AG08396 (cell line): ENCODE measurements at regions not wholly inside any gene's neighbourhood (a gene's known extent, or its start where the extent isn't known, plus 50 kb on each side); places are given as distances from the start of the nearest gene placed in this dataset.
"Not testable (repeated sequence)": the region's sequence is repeated elsewhere in the genome, so short reads cannot be mapped to it uniquely, and the experiment has no call there.

ENCODE experiments used
- DNase-seq: peaks from one replicate; pipeline ENCODE4 v3.0.0; 2012; ENCODE audit warnings: low spot score, mixed read lengths

- DNase-seq: no peak
Measured at GRCh38 chr14:24744641-24745040, 110.7 kb upstream of the GZMB start.

DNA sequence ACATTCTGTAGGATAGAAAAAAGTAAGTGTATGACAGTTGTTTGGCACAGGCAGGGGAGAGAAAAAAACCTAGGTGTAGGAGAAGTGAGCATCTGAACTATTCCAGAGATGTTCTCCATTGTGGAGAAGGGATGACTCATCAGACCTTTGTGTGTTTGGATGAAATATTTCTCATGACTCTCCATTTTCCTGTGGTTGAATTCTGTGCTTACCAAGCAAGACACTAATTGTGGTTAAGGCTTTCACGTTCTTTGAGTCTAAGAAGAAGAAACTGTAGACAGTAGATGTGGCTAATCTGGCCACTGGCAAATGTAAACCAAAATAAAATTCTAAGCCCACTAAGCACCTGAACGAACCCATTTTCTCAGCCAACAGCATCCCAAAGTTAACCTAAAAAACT lies 107.9 kb upstream of the GZMB start:
- peak; percentile 4 for DNase-seq

GRCh38 chr14:24735984-24736630 lies 102.1 kb upstream of the GZMB start:
- no peak for DNase-seq

GRCh38 chr14:24734917-24735500 lies 101.0 kb upstream of the GZMB start:
- DNase-seq: peak; percentile 32

DNA sequence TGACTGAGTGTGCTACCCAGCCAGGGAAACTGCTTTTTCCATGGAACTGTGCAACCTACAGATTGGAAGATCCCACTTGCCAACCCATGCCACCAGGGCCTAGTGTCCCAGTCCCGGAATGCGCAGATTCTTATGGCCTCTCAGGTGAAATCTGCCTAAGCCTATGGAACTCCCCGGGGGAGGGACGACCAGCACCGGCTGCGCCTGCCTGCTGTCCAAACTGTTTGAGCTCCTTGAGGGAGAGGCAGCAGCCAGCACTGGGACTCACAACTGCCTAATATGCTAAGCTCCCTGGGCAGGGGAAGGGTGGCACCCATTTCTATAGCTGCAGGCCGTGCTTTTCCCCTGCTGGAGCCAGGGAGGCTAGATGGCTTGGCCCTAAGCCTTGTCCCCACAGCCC lies 92.5 kb upstream of the GZMB start:
- DNase-seq: no peak

DNA sequence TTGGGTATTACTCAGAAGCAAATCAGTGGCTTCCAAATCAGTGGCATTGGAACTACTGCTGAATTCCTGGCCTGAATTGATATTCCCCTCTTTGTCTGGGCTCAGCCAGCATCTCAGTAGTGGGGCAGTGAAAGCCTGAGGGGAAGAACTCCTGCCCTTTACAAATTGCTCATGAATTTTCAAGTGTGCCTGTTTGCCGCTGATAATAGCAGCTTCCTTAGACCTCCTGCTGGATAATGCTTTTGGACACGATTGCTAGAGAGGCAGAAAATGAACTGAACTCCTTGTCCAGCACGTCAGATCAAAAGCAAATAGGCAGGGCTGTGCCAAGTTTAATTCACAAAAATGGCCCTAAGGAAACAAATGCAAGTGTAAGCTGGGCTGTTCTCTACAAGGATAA lies 91.3 kb upstream of the GZMB start:
- DNase-seq: no peak

DNA sequence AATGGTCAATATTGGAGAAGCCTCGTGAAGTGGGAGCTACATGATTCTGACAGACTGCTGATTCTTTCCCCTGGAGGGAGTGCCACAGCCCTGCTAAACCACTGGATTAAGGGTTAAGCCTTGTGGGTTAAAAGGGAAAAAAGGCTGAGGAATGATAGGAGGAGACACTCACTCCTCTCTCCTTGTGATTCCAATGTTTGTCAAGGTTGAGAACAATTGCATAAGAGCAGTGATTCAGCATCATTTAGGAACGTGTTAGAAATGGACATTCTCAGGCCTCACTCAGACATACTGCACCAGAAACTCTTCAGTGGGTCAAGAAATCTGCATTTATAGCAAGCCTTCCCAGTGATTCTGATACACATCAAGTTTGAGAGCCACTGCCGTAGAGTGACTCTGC lies 87.8 kb upstream of the GZMB start:
- no peak for DNase-seq

DNA sequence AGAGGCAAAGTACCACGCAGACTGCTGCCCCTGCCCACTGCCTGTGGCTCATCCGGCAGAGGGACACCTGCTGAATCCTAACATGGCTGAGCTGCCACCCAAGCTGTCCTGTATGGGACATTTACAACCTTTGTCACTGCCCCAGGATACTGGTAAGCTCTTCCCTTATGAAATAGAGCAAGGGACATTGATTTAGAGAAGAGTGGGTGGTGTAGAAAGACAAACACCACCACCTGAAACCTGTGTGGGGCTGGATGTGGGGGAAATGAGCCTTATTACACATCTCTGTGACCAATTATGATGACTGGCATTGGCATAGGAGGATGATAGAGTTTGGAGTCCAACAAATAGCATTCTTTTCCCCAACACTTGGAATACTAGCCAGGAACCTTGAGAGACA lies 81.2 kb upstream of the GZMB start:
- no peak for DNase-seq

- DNase-seq: no peak
Measured at GRCh38 chr14:24713404-24713803, 79.4 kb upstream of the GZMB start.

- no peak for DNase-seq
Measured at GRCh38 chr14:24712909-24713308, 78.9 kb upstream of the GZMB start.

- no peak for DNase-seq
Measured at GRCh38 chr14:24712374-24712773, 78.4 kb upstream of the GZMB start.

DNA sequence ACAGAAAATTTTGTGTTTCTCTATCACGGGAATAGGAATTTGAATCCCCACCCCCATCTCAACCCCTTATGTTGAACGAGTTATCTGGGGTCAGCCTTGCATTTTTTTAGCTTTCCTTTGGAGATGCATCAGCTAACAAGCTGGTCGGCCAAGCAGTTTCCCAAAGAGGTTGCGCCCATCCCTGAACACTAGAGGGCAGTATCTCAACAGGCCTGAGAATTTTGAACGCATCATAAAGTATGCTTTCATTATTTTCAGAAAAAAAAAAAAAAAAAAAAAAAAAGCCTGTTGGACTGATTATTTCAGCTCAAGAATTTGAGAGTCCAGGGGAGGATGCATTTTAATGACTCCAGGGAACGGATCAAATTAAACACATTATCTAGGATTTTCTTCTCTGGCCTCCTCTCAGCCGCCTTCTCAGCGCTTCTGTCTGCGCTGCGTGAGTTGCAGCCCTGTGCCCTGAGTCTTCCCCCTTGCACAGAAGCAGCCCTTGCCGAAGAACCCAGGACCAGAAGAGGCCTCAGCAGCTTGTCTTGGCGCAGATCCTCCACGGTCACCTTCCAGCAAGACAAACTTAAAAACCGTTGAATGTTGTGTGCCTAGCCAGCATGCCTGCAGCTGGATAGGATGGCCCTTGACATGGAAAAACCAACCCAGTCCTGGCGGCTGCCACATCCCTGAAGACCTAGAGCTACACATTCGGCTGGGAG lies 76.6 kb upstream of the GZMB start:
- peak; percentile 61 for DNase-seq

- DNase-seq: no peak
Measured at GRCh38 chr14:24708684-24709083, 74.7 kb upstream of the GZMB start.

DNA sequence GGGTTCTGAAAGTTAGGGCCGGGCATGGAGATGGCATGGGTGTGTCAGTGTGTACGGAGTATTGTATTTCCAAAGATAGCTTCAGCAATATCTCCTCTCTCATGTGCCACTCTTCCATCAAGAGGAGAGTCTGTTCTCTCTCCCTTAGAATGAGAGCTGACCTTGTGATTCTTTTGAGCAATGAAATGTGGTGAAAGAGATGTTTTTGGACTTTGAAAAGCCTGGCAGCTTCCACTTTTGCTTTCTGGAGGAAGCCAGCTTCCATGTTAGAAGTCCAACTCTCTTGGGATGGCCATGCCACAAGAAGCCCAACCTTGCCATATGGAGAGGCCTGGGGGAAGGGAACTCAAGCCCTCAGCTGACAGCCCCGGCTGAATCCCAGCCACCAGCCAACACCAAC lies 72.4 kb upstream of the GZMB start:
- DNase-seq: no peak

DNA sequence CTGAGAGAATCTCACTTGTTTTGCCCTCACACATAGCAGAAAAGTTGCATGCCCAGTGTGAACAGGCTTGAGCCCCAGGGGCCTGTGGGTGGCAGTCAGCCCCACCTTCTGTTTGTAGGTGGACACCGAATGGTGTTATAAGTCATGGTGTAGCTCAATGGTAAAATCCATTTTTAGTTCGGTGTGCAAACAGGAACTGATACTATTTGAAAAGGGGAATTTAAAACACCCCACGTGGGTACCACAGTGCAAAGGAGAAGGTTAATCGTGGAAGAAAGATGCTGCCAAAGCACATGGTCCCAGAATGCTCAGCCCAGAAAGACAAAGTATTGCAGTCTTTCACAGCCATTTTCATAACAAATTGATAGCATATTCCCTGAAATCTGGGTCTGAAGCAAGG lies 71.8 kb upstream of the GZMB start:
- DNase-seq: no peak

- no peak for DNase-seq
Measured at GRCh38 chr14:24701062-24701461, 67.1 kb upstream of the GZMB start.

- DNase-seq: no peak
Measured at GRCh38 chr14:24700511-24700910, 66.5 kb upstream of the GZMB start.

- DNase-seq: no peak
Measured at GRCh38 chr14:24699052-24699451, 65.1 kb upstream of the GZMB start.

GRCh38 chr14:24696280-24696920 lies 62.4 kb upstream of the GZMB start:
- DNase-seq: not testable (repeated sequence)

GRCh38 chr14:24695265-24696241 lies 61.6 kb upstream of the GZMB start:
- DNase-seq: no peak

DNA sequence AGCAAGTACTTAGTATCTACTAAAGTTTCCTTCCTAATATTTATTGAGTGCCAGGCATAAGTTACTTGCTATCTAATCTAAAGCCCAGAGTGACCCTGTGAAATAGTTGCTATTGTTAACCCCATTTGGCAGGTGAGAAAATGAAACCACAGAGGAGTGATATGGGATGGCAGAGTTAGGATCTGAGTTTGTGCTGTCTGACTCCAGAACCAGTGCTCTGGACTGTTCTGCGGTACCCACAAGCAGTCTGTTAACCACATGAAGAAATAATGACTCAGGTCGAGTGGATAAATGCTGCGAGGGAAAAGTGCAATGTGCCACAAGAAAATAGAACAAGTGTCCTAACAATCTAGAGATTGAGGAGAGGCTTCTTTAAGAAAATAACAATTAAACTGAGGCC lies 60.7 kb upstream of the GZMB start:
- DNase-seq: no peak

GRCh38 chr14:24693983-24694382 lies 60.0 kb upstream of the GZMB start:
- no peak for DNase-seq
